PC-3 (cell line): ENCODE measurements at regions not wholly inside any gene's neighbourhood (a gene's known extent, or its start where the extent isn't known, plus 50 kb on each side); places are given as distances from the start of the nearest gene placed in this dataset.

Source experiments
- ATAC-seq: fragments of 200-7000 bp; cut with Tn5 transposase; 2 replicates; pipeline ENCODE4 v1.9.1; 2020; ENCODE audit warnings: mild to moderate bottlenecking, moderate library complexity
- BruUV-seq: library from RNA; stranded (reverse); fragments of 400-500 nt; replicated peaks from 2 replicates; lab custom pipeline; 2021; lab: Mats Ljungman, UMichigan
- CTCF ChIA-PET: fragments of 300-600 bp; sonication (Branson Sonifier 250); formaldehyde crosslinking; loops from one replicate; lab custom pipeline; 2022; ENCODE audit warnings: antibody characterized with exemption; lab: Charles Lee
- POLR2A ChIA-PET: fragments of 300-600 bp; sonication (Branson Sonifier 250); formaldehyde crosslinking; loops from one replicate; lab custom pipeline; 2022; ENCODE audit warnings: antibody characterized with exemption; ENCODE audit not compliant: unreplicated experiment; lab: Charles Lee
- DNase-seq: peaks from one replicate; pipeline ENCODE4 v3.0.0-alpha.2; 2015
- H2AFZ ChIP-seq: fragments of 300-600 bp; sonication (generic); 2 replicates; pipeline ENCODE4 v1.6.0; 2016; ENCODE audit warnings: antibody characterized with exemption, low read length
- H3F3A ChIP-seq: fragments of 300-600 bp; sonication (generic); one replicate; pipeline ENCODE4 v1.6.0; 2017; ENCODE audit warnings: antibody characterized with exemption, low read length, control low read depth, mild to moderate bottlenecking; ENCODE audit not compliant: unreplicated experiment
- H3K27ac ChIP-seq: fragments of 300-600 bp; sonication (generic); 2 replicates; pipeline ENCODE4 v1.5.1; 2016; ENCODE audit warnings: mild to moderate bottlenecking, low read length
- H3K27me3 ChIP-seq: fragments of 300-600 bp; sonication (generic); 2 replicates; pipeline ENCODE4 v1.6.1; 2016; ENCODE audit warnings: low read length, mixed read lengths
- H3K36me3 ChIP-seq: fragments of 300-600 bp; sonication (generic); 2 replicates; pipeline ENCODE4 v1.6.1; 2016; ENCODE audit warnings: low read depth, mixed run types, low read length, mixed read lengths
- H3K4me1 ChIP-seq: fragments of 300-600 bp; sonication (generic); 2 replicates; pipeline ENCODE4 v1.5.1; 2016; ENCODE audit warnings: low read length; ENCODE audit not compliant: insufficient read depth
- H3K4me2 ChIP-seq: fragments of 300-600 bp; sonication (generic); 2 replicates; pipeline ENCODE4 v1.6.0; 2016; ENCODE audit warnings: low read length
- H3K4me3 ChIP-seq: fragments of 300-600 bp; sonication (generic); 2 replicates; pipeline ENCODE4 v1.5.1; 2016; ENCODE audit warnings: mild to moderate bottlenecking, low read length, mixed read lengths
- H3K79me2 ChIP-seq: fragments of 300-600 bp; sonication (generic); 2 replicates; pipeline ENCODE4 v1.6.1; 2017; ENCODE audit warnings: low read length, mixed read lengths
- H3K9ac ChIP-seq: fragments of 300-600 bp; sonication (generic); 2 replicates; pipeline ENCODE4 v1.6.0; 2016; ENCODE audit warnings: mild to moderate bottlenecking, low read length
- H3K9me2 ChIP-seq: fragments of 300-600 bp; sonication (generic); replicated peaks from 2 replicates; pipeline ENCODE4 v1.6.1; 2016; ENCODE audit warnings: mixed run types, low read length, mixed read lengths
- H3K9me3 ChIP-seq: fragments of 300-600 bp; sonication (generic); 2 replicates; pipeline ENCODE4 v1.6.1; 2016; ENCODE audit warnings: low read length, mixed read lengths
- H4K20me1 ChIP-seq: fragments of 300-600 bp; sonication (generic); 2 replicates; pipeline ENCODE4 v1.6.1; 2016; ENCODE audit warnings: low read length, mixed read lengths
- CTCF ChIP-seq: fragments of 300-600 bp; sonication (generic); conservative IDR thresholded peaks from 2 replicates; pipeline ENCODE4 v1.5.1; 2017; ENCODE audit warnings: antibody characterized with exemption, low read depth, mild to moderate bottlenecking, low read length
- EZH2 ChIP-seq: fragments of 300-600 bp; sonication (generic); IDR thresholded peaks from one replicate; pipeline ENCODE4 v1.6.1; 2017; ENCODE audit warnings: antibody characterized with exemption, mild to moderate bottlenecking, low read length; ENCODE audit not compliant: unreplicated experiment
- EZH2phosphoT487 ChIP-seq: fragments of 300-600 bp; sonication (generic); IDR thresholded peaks from 2 replicates; pipeline ENCODE4 v1.6.1; 2018; ENCODE audit warnings: mild to moderate bottlenecking, antibody characterized with exemption, low read length, borderline replicate concordance
- intact Hi-C: fragments of 100-400 bp; cut with micrococcal nuclease; formaldehyde crosslinking; loops from 2 replicates; pipeline ENCODE4 v1.9.0; 2023

DNA sequence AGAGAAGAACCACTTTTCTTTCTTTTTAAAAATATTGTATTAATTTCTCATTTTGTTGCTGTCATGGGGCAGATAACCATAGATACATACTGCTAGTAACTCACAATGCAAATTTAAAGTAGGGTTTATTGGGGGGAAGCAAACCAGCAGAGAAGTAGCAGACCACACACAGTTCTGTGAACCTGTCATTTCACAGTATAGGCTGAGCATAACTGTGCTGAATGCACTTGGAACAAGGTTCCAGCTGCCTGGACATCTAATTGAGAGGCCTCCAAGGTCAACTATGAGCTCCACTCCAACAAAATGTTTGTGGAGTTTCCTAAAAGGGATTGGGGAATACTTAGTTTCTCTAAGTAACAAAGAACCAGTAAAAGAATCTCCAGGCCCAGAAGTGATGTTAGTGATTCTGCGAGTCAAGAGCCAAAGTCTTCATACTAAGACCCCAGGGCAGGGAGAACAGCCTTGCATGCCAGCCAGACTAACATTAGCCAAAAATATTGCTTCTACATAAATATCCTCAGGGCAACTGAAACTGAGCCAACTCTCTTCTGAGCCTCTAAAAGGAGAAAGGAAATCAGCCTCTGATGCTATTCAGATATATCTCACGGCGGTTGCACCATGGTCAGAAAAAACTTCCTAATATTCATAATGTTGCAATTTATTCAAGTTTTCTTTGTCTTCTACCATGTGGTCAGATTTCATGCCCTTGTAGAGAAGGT lies 856.4 kb upstream of the ALCAM start:
- Histone ChIP-seq H3K9me2 (no peaks in the 10 kb centered on the region), H3K9ac (no peak overlapping the region), H4K20me1 (no peaks in the 10 kb centered on the region), H2AFZ (no peak overlapping the region), H3K4me1 (no peaks in the 10 kb centered on the region), H3F3A (no peaks in the 10 kb centered on the region), H3K79me2 (no peaks in the 10 kb centered on the region), H3K4me2 (no peak overlapping the region), H3K4me3 (no peak overlapping the region), H3K9me3 (no peaks in the 10 kb centered on the region), H3K36me3 (no peaks in the 10 kb centered on the region), H3K27ac (no peak overlapping the region), H3K27me3 (no peaks in the 10 kb centered on the region)
- DNase-seq = peak; percentile 47
- BruUV-seq = no TSS peak
- ChIA-PET POLR2A (no interaction called here), CTCF (no interaction called here)
- ATAC-seq = peak; percentile 22; the same call in 1 of the 2 replicates
- intact Hi-C loops = no loop called here
- TF ChIP-seq EZH2 = no peak
- TF ChIP-seq CTCF = no peak
- no peak for TF ChIP-seq EZH2phosphoT487

DNA sequence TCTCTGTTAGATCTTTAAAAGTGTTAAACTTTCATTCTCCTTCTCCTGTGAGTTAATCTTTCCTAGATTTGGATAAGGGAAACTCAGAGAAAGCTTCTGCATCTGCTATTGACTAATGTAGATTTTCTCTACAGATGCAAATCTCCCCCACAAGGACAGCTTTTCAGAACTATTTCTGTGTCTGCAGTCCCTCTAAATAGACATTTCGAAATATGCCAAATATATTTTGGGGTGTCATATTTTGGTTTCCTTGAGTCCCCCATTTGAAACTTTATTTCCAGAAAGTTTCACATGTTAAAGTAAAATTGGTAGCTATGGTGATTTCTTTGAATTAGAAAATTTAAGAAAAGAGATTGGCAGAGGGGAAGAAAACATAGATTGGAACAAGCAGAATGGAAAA lies 852.3 kb upstream of the ALCAM start:
- intact Hi-C loops = no loop called here
- no TSS peak for BruUV-seq
- no peaks in the 10 kb centered on the region for H3K4me1 ChIP-seq
- ChIA-PET CTCF (no interaction called here), POLR2A (no interaction called here)
- no peak overlapping the region for H3K27ac ChIP-seq
- no peaks in the 10 kb centered on the region for H3K9me2 ChIP-seq
- H3F3A ChIP-seq = no peaks in the 10 kb centered on the region
- no peaks in the 10 kb centered on the region for H3K27me3 ChIP-seq
- no peak overlapping the region for H3K4me2 ChIP-seq
- H3K4me3 ChIP-seq = no peak overlapping the region
- H2AFZ ChIP-seq = no peak overlapping the region
- H3K9ac ChIP-seq = no peak overlapping the region
- no peaks in the 10 kb centered on the region for H3K79me2 ChIP-seq
- ATAC-seq = no peak
- H4K20me1 ChIP-seq = no peaks in the 10 kb centered on the region
- no peaks in the 10 kb centered on the region for H3K9me3 ChIP-seq
- no peak for DNase-seq
- TF ChIP-seq EZH2phosphoT487 = no peak
- no peak for TF ChIP-seq CTCF
- no peak for TF ChIP-seq EZH2
- H3K36me3 ChIP-seq = no peaks in the 10 kb centered on the region

GRCh38 chr3:104514776-104515175 lies 851.9 kb upstream of the ALCAM start:
- no peaks in the 10 kb centered on the region for H3K9me3 ChIP-seq
- no peaks in the 10 kb centered on the region for H3K36me3 ChIP-seq
- no peaks in the 10 kb centered on the region for H3K4me1 ChIP-seq
- no peak overlapping the region for H3K4me2 ChIP-seq
- H3F3A ChIP-seq = no peaks in the 10 kb centered on the region
- POLR2A ChIA-PET = no interaction called here
- H3K4me3 ChIP-seq = no peak overlapping the region
- no peak overlapping the region for H2AFZ ChIP-seq
- no peak overlapping the region for H3K9ac ChIP-seq
- no peak overlapping the region for H3K27ac ChIP-seq
- no peaks in the 10 kb centered on the region for H4K20me1 ChIP-seq
- intact Hi-C loops = no loop called here
- no peak for DNase-seq
- no peak for ATAC-seq
- TF ChIP-seq EZH2phosphoT487 (no peak), EZH2 (no peak), CTCF (no peak)
- no peaks in the 10 kb centered on the region for H3K79me2 ChIP-seq
- no peaks in the 10 kb centered on the region for H3K9me2 ChIP-seq
- H3K27me3 ChIP-seq = no peaks in the 10 kb centered on the region
- no TSS peak for BruUV-seq
- CTCF ChIA-PET = no interaction called here
